PFSK-1 (cell line): ENCODE measurements at regions not wholly inside any gene's neighbourhood (a gene's known extent, or its start where the extent isn't known, plus 50 kb on each side); places are given as distances from the start of the nearest gene placed in this dataset.

Experiments
- FOXP2 ChIP-seq: optimal IDR thresholded peaks from 2 replicates; pipeline ENCODE3; 2011; ENCODE audit warnings: borderline replicate concordance, control low read depth, inconsistent platforms; ENCODE audit not compliant: insufficient read depth; ENCODE audit errors: extremely low read length, extremely low read depth
- POLR2AphosphoS5 ChIP-seq: IDR thresholded peaks from 2 replicates; pipeline ENCODE4 v1.6.1; 2012; ENCODE audit warnings: low read depth, mild to moderate bottlenecking, control low read depth, low read length, moderate library complexity
- SIN3A ChIP-seq: IDR thresholded peaks from 2 replicates; pipeline ENCODE4 v1.6.1; 2012; ENCODE audit warnings: mild to moderate bottlenecking, low read length, moderate library complexity, borderline replicate concordance; ENCODE audit not compliant: insufficient read depth
- TAF1 ChIP-seq: IDR thresholded peaks from 2 replicates; pipeline ENCODE4 v1.6.1; 2012; ENCODE audit warnings: low read length, control low read depth, borderline replicate concordance; ENCODE audit not compliant: insufficient read depth
- TF ChIP-seq, protein P1 (sequence below), 2 experiments: IDR thresholded peaks; 2 replicates each; pipeline versions ENCODE4 v1.6.1 to v1.8.0; 2011 to 2012; ENCODE audit warnings: low read depth in 2 of 2, low read length in 2 of 2, control low read depth in 1 of 2, inconsistent platforms in 1 of 2, mild to moderate bottlenecking in 1 of 2, moderate library complexity in 1 of 2; ENCODE audit not compliant: insufficient read depth in 1 of 2

- TF ChIP-seq, protein P1, sequence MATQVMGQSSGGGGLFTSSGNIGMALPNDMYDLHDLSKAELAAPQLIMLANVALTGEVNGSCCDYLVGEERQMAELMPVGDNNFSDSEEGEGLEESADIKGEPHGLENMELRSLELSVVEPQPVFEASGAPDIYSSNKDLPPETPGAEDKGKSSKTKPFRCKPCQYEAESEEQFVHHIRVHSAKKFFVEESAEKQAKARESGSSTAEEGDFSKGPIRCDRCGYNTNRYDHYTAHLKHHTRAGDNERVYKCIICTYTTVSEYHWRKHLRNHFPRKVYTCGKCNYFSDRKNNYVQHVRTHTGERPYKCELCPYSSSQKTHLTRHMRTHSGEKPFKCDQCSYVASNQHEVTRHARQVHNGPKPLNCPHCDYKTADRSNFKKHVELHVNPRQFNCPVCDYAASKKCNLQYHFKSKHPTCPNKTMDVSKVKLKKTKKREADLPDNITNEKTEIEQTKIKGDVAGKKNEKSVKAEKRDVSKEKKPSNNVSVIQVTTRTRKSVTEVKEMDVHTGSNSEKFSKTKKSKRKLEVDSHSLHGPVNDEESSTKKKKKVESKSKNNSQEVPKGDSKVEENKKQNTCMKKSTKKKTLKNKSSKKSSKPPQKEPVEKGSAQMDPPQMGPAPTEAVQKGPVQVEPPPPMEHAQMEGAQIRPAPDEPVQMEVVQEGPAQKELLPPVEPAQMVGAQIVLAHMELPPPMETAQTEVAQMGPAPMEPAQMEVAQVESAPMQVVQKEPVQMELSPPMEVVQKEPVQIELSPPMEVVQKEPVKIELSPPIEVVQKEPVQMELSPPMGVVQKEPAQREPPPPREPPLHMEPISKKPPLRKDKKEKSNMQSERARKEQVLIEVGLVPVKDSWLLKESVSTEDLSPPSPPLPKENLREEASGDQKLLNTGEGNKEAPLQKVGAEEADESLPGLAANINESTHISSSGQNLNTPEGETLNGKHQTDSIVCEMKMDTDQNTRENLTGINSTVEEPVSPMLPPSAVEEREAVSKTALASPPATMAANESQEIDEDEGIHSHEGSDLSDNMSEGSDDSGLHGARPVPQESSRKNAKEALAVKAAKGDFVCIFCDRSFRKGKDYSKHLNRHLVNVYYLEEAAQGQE (IDR thresholded peaks at IDR 0.05; ENCODE audit: insufficient read depth in 1 of 2, low read depth in 2 of 2, low read length in 2 of 2): no peak
- 0 out of 2 replicates have a peak, but pooled peaks have one; percentile 33 for TF ChIP-seq TAF1
- 0 out of 2 replicates have a peak, but pooled peaks have one; percentile 18 for TF ChIP-seq SIN3A
Measured at GRCh38 chr12:76158518-76159321, 74.2 kb upstream of the NAP1L1 start.

DNA sequence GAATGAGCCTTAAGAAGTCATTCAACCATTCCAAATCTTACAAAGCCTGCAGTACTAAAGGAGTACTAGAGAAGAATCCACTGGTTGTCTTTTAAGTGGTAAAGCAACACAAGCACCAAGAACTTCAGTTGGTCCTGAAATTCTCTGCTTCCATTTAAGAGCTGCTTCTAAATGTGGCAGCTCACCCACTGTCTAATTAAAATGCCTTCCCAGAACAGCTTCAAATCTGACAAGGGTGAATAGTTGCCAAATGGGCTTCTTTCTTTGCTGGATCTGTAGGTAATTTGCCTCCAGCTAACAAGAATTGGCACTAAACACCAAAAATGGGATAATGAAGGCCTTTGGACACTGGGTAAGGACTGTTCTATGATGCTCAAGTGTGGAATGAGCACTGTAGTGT is 72.2 kb upstream of the NAP1L1 start:
- no peak for TF ChIP-seq SIN3A
- no peak for TF ChIP-seq POLR2AphosphoS5
- TF ChIP-seq, protein P1 (IDR thresholded peaks at IDR 0.05; ENCODE audit: insufficient read depth in 1 of 2, low read depth in 2 of 2, low read length in 2 of 2): no peak
- no peak for TF ChIP-seq FOXP2
- TF ChIP-seq TAF1: no peak

- TF ChIP-seq TAF1 (no peak), POLR2AphosphoS5 (no peak)
- TF ChIP-seq, protein P1 (IDR thresholded peaks at IDR 0.05; ENCODE audit: insufficient read depth in 1 of 2, low read depth in 2 of 2, low read length in 2 of 2): no peak
Measured at GRCh38 chr12:76156314-76156713, 71.8 kb upstream of the NAP1L1 start.

GRCh38 chr12:76155157-76155670 is 70.7 kb upstream of the NAP1L1 start:
- TF ChIP-seq, protein P1 (IDR thresholded peaks at IDR 0.05; ENCODE audit: insufficient read depth in 1 of 2, low read depth in 2 of 2, low read length in 2 of 2): no peak
- no peak for TF ChIP-seq FOXP2
- TF ChIP-seq POLR2AphosphoS5: no peak
- no peak for TF ChIP-seq SIN3A
- no peak for TF ChIP-seq TAF1

DNA sequence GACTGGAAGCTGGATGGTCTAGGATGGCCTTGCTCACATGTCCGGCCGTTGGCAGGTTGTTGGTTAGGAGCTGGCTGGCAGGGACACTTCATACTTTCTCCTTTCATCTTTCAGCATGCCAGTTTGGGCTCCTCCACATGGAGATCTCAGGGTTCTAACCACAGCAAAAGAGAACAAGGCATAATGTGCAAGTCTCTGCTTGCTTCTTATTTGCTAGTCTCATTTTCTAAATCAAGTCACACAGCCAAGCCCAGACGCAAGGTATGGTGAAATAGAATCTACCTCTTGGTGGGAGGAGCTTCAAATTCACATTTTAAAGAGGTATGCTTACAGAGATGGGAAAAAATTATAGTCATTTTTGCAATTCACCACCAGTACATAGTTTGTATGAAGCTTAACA is 69.1 kb upstream of the NAP1L1 start:
- TF ChIP-seq POLR2AphosphoS5 (no peak), FOXP2 (no peak), TAF1 (no peak), SIN3A (no peak)
- TF ChIP-seq, protein P1 (IDR thresholded peaks at IDR 0.05; ENCODE audit: insufficient read depth in 1 of 2, low read depth in 2 of 2, low read length in 2 of 2): no peak
